BLaER1 (cell line): ENCODE measurements at regions not wholly inside any gene's neighbourhood (a gene's known extent, or its start where the extent isn't known, plus 50 kb on each side); places are given as distances from the start of the nearest gene placed in this dataset.

Experiments
- H3K27ac ChIP-seq: shearing (Covaris generic); formaldehyde crosslinking; 2 replicates; pipeline ENCODE4 v1.8.1; 2022
- H3K27me3 ChIP-seq: shearing (Covaris generic); formaldehyde crosslinking; 2 replicates; pipeline ENCODE4 v1.8.1; 2022
- H3K36me3 ChIP-seq: shearing (Covaris generic); formaldehyde crosslinking; 2 replicates; pipeline ENCODE4 v1.8.1; 2022
- H3K4me1 ChIP-seq: shearing (Covaris generic); formaldehyde crosslinking; 2 replicates; pipeline ENCODE4 v1.8.1; 2022
- H3K4me2 ChIP-seq: shearing (Covaris generic); formaldehyde crosslinking; 2 replicates; pipeline ENCODE4 v1.8.1; 2022
- H3K4me3 ChIP-seq: shearing (Covaris generic); formaldehyde crosslinking; 2 replicates; pipeline ENCODE4 v1.8.1; 2022
- H3K9ac ChIP-seq: shearing (Covaris generic); formaldehyde crosslinking; 2 replicates; pipeline ENCODE4 v1.8.1; 2022
- H3K9me3 ChIP-seq: shearing (Covaris generic); formaldehyde crosslinking; 2 replicates; pipeline ENCODE4 v1.8.1; 2022
- H4K20me1 ChIP-seq: shearing (Covaris generic); formaldehyde crosslinking; 2 replicates; pipeline ENCODE4 v1.8.1; 2022
- Cebpa-rat ChIP-seq: shearing (Covaris generic); IDR thresholded peaks from 2 replicates; pipeline ENCODE4 v1.8.1; 2022

DNA sequence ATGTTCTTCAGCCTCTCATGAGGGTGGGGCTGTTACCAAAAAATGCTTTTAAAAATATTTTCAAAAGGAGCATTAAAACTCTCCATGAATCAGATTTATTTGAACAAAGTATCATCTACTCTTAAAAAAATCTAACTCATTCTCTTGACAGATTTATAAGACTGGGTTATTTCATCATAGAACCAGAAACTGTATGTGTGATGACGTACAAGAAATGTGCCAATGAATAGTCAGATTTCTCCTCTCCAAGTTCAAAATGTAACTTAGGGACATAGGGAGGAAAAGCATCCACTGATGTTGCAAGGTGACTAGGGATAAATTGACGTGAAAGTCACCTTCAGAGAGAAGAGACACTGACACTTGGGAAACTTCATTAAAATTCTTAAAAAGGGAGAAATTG, 89.1 kb upstream of the CLNK start:
- TF ChIP-seq Cebpa-rat: no peak
- Histone ChIP-seq H3K27me3 (no peaks in the 10 kb centered on the region), H3K27ac (no peak overlapping the region), H4K20me1 (no peaks in the 10 kb centered on the region), H3K9ac (no peak overlapping the region), H3K4me2 (no peak overlapping the region), H3K36me3 (no peaks in the 10 kb centered on the region), H3K9me3 (no peaks in the 10 kb centered on the region), H3K4me3 (no peak overlapping the region), H3K4me1 (no peaks in the 10 kb centered on the region)

DNA sequence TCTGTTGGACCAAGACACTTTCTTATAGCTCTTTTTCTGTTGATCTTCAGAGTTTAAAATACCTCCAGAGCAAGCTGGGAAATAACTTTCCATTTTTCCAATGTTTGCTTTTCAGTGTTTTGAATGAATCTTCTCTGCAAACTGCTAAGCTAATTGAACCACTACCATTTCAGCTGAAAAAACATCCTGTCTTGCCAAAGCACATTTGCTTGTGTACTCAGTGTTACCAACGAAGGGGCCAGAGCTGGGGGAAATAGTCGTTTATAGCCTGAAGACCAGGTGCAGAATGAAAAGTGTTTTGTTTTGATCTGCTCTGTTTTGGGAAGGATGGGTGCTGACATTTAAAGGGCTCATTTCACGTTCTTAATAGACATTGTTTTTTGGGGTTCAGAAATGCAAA, 88.4 kb upstream of the CLNK start:
- no peaks in the 10 kb centered on the region for H3K27me3 ChIP-seq
- no peak overlapping the region for H3K4me2 ChIP-seq

DNA sequence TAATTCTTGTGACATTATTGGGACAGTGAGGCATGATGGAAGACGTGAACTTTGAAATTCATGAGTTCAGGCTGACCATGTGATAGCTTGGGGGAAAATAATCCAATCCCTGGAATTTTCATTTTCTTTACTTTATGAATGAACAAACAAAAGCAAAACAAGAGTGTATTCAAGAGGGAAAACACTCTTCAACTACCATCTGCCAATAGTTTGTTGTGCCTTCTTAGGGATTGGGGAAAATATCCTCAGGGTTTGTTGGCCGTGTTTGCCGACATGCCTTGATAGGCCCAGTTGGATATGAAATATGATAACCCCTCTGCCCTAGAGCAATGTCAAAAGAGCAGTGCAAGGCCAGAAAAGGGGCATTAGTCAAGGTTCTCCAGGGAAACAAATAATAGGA, 80.8 kb upstream of the CLNK start:
- Histone ChIP-seq H3K9me3 (no peaks in the 10 kb centered on the region; the same call in 1 of the 2 replicates), H3K27me3 (no peaks in the 10 kb centered on the region), H3K4me2 (no peak overlapping the region), H4K20me1 (no peaks in the 10 kb centered on the region), H3K9ac (no peak overlapping the region), H3K36me3 (no peaks in the 10 kb centered on the region), H3K4me1 (no peaks in the 10 kb centered on the region), H3K27ac (no peak overlapping the region), H3K4me3 (no peak overlapping the region)
- no peak for TF ChIP-seq Cebpa-rat

More for the DNA sequence above, 88.4 kb upstream of the CLNK start:
- no peak overlapping the region for H3K9ac ChIP-seq
- H3K36me3 ChIP-seq: no peaks in the 10 kb centered on the region
- no peaks in the 10 kb centered on the region for H3K9me3 ChIP-seq
- H3K4me1 ChIP-seq: no peaks in the 10 kb centered on the region
- H4K20me1 ChIP-seq: no peaks in the 10 kb centered on the region
- TF ChIP-seq Cebpa-rat: no peak
- no peak overlapping the region for H3K27ac ChIP-seq
- H3K4me3 ChIP-seq: no peak overlapping the region

DNA sequence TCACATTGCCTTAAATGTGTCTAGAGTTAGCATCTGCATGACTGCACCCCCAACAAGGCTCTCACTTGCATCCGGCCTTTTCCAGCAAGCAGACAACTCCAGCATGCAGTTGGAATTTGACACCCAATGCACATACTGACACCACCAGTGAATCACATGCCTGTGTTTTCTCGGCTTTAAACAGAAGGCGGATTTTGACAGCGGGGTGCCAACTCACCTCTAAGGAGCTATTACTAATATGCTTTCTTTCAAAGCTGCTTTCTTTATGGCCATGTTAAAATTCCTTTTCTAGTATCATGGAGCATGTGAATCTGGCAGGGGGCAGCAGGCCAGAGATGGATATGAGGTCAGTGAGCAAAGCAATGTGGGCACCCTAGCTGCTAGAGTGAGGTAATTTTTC, 78.0 kb upstream of the CLNK start:
- Histone ChIP-seq H3K4me3 (no peak overlapping the region), H3K27me3 (no peaks in the 10 kb centered on the region)

DNA sequence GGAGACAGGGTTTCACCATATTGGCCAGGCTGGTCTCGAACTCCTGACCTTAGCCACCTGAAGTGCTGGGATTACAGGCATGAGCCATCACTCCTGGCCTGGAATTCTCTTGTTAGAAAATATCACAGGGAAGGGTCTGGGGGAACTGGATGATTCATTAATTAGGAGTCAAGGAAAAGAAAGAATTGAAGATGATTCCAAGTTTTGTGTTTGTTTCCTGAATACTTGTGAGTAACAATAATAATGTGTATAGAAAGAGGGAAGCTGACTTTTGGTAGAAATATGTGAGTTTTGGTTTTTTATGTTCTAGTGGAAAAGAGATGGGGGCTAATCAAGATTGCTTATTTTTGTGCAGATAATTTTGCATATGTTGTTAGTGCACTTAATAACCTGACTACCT, 77.3 kb upstream of the CLNK start:
- H3K4me2 ChIP-seq: no peak overlapping the region
- no peak overlapping the region for H3K27ac ChIP-seq
- no peaks in the 10 kb centered on the region; the same call in 1 of the 2 replicates for H3K9me3 ChIP-seq
- TF ChIP-seq Cebpa-rat: no peak
- no peak overlapping the region for H3K9ac ChIP-seq
- H3K27me3 ChIP-seq: no peaks in the 10 kb centered on the region
- H3K4me1 ChIP-seq: no peaks in the 10 kb centered on the region
- H3K4me3 ChIP-seq: no peak overlapping the region
- H4K20me1 ChIP-seq: no peaks in the 10 kb centered on the region
- no peaks in the 10 kb centered on the region for H3K36me3 ChIP-seq

More for the DNA sequence above, 78.0 kb upstream of the CLNK start:
- Histone ChIP-seq H3K4me1 (no peaks in the 10 kb centered on the region), H3K9ac (no peak overlapping the region), H4K20me1 (no peaks in the 10 kb centered on the region), H3K9me3 (no peaks in the 10 kb centered on the region; the same call in 1 of the 2 replicates), H3K27ac (no peak overlapping the region), H3K4me2 (no peak overlapping the region), H3K36me3 (no peaks in the 10 kb centered on the region)
- TF ChIP-seq Cebpa-rat: no peak

DNA sequence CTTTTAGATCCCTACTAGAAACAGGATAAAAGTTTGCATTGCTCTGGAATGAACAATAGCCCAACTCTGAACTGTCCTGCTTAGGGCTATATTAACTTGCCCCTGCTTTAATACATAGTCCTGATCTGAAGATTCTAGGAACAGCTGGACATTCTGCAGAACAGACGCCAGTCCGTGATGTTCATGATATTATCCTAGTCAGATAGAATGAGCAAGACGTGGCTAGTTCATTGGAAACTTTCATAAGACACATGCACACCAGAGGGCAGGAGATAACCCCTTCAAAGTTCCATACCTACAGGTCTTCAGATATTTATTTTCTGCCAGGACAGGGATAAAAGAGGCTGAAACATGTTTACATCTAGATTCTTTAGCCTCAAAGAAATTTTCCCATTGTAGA, 75.5 kb upstream of the CLNK start:
- no peak for TF ChIP-seq Cebpa-rat
- Histone ChIP-seq H3K27me3 (no peaks in the 10 kb centered on the region), H3K4me2 (no peak overlapping the region), H3K27ac (no peak overlapping the region), H4K20me1 (no peaks in the 10 kb centered on the region), H3K36me3 (no peaks in the 10 kb centered on the region), H3K9me3 (no peaks in the 10 kb centered on the region; the same call in 1 of the 2 replicates), H3K4me3 (no peak overlapping the region), H3K4me1 (no peaks in the 10 kb centered on the region), H3K9ac (no peak overlapping the region)

DNA sequence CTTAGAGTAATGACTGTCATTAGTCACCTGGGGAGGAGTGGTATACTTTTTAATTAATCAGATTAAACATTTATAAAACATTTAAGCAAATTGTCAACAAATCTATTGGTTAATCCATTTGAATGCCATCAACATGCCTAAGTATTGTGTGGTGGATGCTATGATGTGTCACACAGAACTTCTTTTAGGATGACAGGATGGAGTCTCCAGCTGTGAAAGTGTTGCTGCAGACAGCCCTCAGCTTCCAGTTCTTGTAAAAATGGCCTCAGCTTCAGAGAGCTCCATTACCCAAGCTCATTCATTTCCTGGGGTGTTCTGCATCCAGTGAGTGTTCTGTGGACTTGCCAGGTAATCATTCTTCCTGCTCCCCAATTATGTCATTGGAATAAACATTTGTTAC, 74.3 kb upstream of the CLNK start:
- H3K27ac ChIP-seq: no peak overlapping the region
- no peak overlapping the region for H3K4me2 ChIP-seq
- H3K9ac ChIP-seq: no peak overlapping the region
- H3K4me3 ChIP-seq: no peak overlapping the region
- no peaks in the 10 kb centered on the region for H3K27me3 ChIP-seq
- no peaks in the 10 kb centered on the region for H4K20me1 ChIP-seq
- TF ChIP-seq Cebpa-rat: no peak
- H3K9me3 ChIP-seq: no peaks in the 10 kb centered on the region
- no peaks in the 10 kb centered on the region for H3K36me3 ChIP-seq
- peaks cover 6% of the 10 kb centered on the region for H3K4me1 ChIP-seq

DNA sequence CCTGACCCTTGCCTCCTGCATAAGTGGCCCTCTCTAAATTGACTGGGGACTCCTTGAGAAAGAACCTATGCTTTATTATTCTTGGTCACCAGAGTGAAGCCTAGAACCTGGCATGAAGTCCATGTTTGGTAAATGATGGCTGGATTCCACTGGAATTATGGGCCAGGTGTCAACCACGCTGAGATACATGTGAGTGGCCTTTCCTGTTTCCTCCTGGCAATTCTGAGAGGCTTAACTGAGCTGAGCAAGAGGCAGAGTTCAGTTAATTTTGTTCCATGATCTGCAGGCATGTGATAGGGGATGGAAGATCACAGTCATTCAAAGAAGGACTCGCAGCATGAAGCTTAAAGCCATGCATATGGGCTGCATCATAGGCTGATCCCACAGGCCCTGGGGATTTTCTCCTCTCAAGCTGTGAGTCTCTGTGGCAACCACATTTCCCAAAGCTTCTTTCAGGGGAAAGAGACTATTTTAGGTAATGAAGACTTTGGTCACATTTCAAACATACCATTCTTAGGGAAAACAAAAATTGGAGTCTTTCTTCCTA, 69.4 kb upstream of the CLNK start:
- no peaks in the 10 kb centered on the region for H3K36me3 ChIP-seq
- H3K4me3 ChIP-seq: no peak overlapping the region
- peak overlapping the region; percentile 51 for H3K4me2 ChIP-seq
- no peak for TF ChIP-seq Cebpa-rat
- H3K27me3 ChIP-seq: no peaks in the 10 kb centered on the region
- no peaks in the 10 kb centered on the region for H4K20me1 ChIP-seq
- H3K9me3 ChIP-seq: no peaks in the 10 kb centered on the region
- H3K9ac ChIP-seq: no peak overlapping the region; the same call in 1 of the 2 replicates
- peaks cover 15% of the 10 kb centered on the region for H3K4me1 ChIP-seq
- H3K27ac ChIP-seq: no peak overlapping the region

DNA sequence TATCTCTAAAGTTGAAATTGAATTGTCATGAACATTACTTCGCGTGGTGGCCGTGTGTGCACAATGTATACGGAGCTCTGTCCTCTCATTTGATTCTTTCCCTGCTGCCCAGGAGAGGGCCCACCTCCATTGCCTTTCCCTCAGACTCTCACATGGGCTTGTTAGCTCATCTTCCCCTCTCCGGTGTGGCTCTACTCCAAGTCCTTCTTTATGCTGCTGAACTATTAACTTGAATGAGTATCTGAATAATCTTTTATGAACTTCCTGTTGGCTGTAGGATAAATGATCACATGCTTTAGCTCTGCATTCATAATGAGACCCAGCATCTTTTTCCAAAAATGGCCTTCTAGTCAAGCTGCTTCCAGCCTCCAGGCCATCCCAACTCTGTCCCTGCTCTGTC, 68.8 kb upstream of the CLNK start:
- no peak for TF ChIP-seq Cebpa-rat

DNA sequence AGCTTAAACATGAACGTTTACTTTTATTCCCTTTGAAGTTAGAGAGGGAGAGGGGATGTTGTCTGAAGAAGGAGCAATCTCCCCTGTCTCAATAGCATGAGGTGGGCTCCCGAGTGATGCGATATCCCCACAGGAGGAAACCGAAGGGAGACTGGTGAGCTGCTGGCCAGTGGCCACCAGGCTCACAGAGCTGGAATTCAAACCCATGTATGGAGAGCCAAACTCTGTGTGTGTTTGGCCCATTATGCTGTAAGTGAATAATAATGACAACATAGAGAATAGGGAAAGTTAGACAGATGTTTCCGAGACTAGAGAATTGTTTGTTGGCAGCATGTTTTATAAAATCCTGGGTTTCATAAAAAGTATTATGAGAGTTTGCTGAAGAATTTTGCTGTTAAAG, 66.1 kb upstream of the CLNK start:
- no peak overlapping the region for H3K4me2 ChIP-seq
- no peak overlapping the region for H3K4me3 ChIP-seq
- H3K27ac ChIP-seq: no peak overlapping the region
- H3K9me3 ChIP-seq: no peaks in the 10 kb centered on the region
- H4K20me1 ChIP-seq: no peaks in the 10 kb centered on the region
- H3K4me1 ChIP-seq: peaks cover 19% of the 10 kb centered on the region
- no peak for TF ChIP-seq Cebpa-rat
- no peaks in the 10 kb centered on the region for H3K27me3 ChIP-seq
- no peak overlapping the region for H3K9ac ChIP-seq
- no peaks in the 10 kb centered on the region for H3K36me3 ChIP-seq

More for the DNA sequence above, 68.8 kb upstream of the CLNK start:
- no peak overlapping the region; the same call in 1 of the 2 replicates for H3K9ac ChIP-seq
- H3K9me3 ChIP-seq: no peaks in the 10 kb centered on the region
- no peaks in the 10 kb centered on the region for H4K20me1 ChIP-seq
- H3K27ac ChIP-seq: no peak overlapping the region
- peaks cover 15% of the 10 kb centered on the region for H3K4me1 ChIP-seq
- no peaks in the 10 kb centered on the region for H3K27me3 ChIP-seq
- no peaks in the 10 kb centered on the region for H3K36me3 ChIP-seq
- no peak overlapping the region for H3K4me3 ChIP-seq
- H3K4me2 ChIP-seq: peak overlapping the region; percentile 51

DNA sequence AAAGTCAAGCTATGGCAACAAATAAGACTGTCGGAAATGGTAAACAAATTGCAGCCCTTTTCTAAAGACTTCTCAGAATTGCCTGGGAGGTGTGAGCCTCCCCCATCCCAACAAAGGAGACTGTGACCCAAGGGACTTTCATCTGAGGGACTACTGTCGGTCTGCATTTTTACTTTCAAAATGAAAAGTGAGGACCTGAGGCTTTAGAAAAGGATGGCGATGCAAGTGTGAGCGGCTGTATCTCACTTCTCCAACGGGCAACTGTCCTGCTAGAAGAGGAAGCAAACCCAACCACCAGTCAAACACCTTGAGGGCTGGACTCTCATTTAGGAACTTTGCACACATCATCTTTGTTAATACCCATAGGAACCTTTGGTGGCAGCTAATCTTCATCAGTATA, 62.6 kb upstream of the CLNK start:
- Histone ChIP-seq H3K4me3 (no peak overlapping the region), H3K9me3 (no peaks in the 10 kb centered on the region), H3K36me3 (no peaks in the 10 kb centered on the region), H3K27me3 (no peaks in the 10 kb centered on the region), H3K9ac (no peak overlapping the region), H3K27ac (no peak overlapping the region), H4K20me1 (no peaks in the 10 kb centered on the region), H3K4me1 (peaks cover 22% of the 10 kb centered on the region), H3K4me2 (no peak overlapping the region)
- no peak for TF ChIP-seq Cebpa-rat
